Caco-2 (cell line): ENCODE measurements at regions not wholly inside any gene's neighbourhood (a gene's known extent, or its start where the extent isn't known, plus 50 kb on each side); places are given as distances from the start of the nearest gene placed in this dataset.

Experiments used
- BruUV-seq: library from RNA; stranded (reverse); fragments of 400-500 nt; replicated peaks from 2 replicates; lab custom pipeline; 2021; lab: Mats Ljungman, UMichigan
- CTCF ChIA-PET: fragments of 300-600 bp; sonication (Branson Sonifier 250); formaldehyde crosslinking; loops from one replicate; lab custom pipeline; 2022; ENCODE audit warnings: antibody characterized with exemption; lab: Charles Lee
- POLR2A ChIA-PET: fragments of 300-600 bp; sonication (Branson Sonifier 250); formaldehyde crosslinking; loops from one replicate; lab custom pipeline; 2022; ENCODE audit warnings: antibody characterized with exemption; lab: Charles Lee
- DNase-seq, 2 experiments: peaks; one replicate each; pipeline versions ENCODE4 v3.0.0 to v3.0.0-alpha.2; 2020 to 2022
- H3K27me3 ChIP-seq: replicated peaks from 2 replicates; pipeline ENCODE4 v1.6.0; 2011; ENCODE audit warnings: low read length; ENCODE audit not compliant: control insufficient read depth, insufficient read depth
- H3K36me3 ChIP-seq: 2 replicates; pipeline ENCODE4 v1.5.1; 2011; ENCODE audit warnings: low read length; ENCODE audit not compliant: control insufficient read depth, insufficient read depth
- H3K4me1 ChIP-seq: fragments of 250-450 bp; sonication (Bioruptor Pico); 2 replicates; pipeline ENCODE4 v1.5.1; 2020; ENCODE audit warnings: mild to moderate bottlenecking
- H3K4me3 ChIP-seq: 2 replicates; pipeline ENCODE4 v1.5.1; 2011; ENCODE audit warnings: low read depth, mild to moderate bottlenecking, control low read depth, low read length
- H3K9me3 ChIP-seq: fragments of 250-450 bp; sonication (Bioruptor Pico); 2 replicates; pipeline ENCODE4 v1.5.1; 2020; ENCODE audit warnings: mild to moderate bottlenecking, moderate library complexity
- H3K27ac Mint-ChIP-seq: one replicate; pipeline ENCODE4 v1.8.0; 2022; ENCODE audit warnings: mixed read lengths; ENCODE audit not compliant: unreplicated experiment
- H3K27me3 Mint-ChIP-seq: one replicate; pipeline ENCODE4 v1.8.0; 2022; ENCODE audit warnings: mixed read lengths; ENCODE audit not compliant: insufficient read depth, unreplicated experiment
- H3K36me3 Mint-ChIP-seq: one replicate; pipeline ENCODE4 v1.8.0; 2022; ENCODE audit warnings: mild to moderate bottlenecking, mixed read lengths; ENCODE audit not compliant: insufficient read depth, unreplicated experiment
- H3K4me1 Mint-ChIP-seq: one replicate; pipeline ENCODE4 v1.8.0; 2022; ENCODE audit warnings: low read depth, mixed read lengths; ENCODE audit not compliant: unreplicated experiment
- H3K4me3 Mint-ChIP-seq: one replicate; pipeline ENCODE4 v1.8.0; 2022; ENCODE audit warnings: mild to moderate bottlenecking, moderate library complexity, mixed read lengths; ENCODE audit not compliant: unreplicated experiment
- H3K9me3 Mint-ChIP-seq: one replicate; pipeline ENCODE4 v1.8.0; 2022; ENCODE audit warnings: mixed read lengths; ENCODE audit not compliant: unreplicated experiment
- intact Hi-C: fragments of 100-400 bp; cut with micrococcal nuclease; formaldehyde crosslinking; loops from one replicate; pipeline ENCODE4 v1.10.0; 2022; ENCODE audit not compliant: unreplicated experiment
- TF ChIP-seq, protein P1 (sequence below), 2 experiments: fragments of 200-600 bp in 1 of 2; IDR thresholded peaks; 1 replicate in 1 of 2; 2 replicates in 1 of 2; pipeline versions ENCODE4 v1.5.1 to v1.8.0; 2011 to 2022; ENCODE audit warnings: antibody characterized with exemption in 1 of 2, control low read depth in 1 of 2, inconsistent platforms in 1 of 2, low read depth in 1 of 2, low read length in 1 of 2, mild to moderate bottlenecking in 1 of 2, moderate library complexity in 1 of 2; ENCODE audit not compliant: insufficient read depth in 1 of 2, severe bottlenecking in 1 of 2, unreplicated experiment in 1 of 2

DNA sequence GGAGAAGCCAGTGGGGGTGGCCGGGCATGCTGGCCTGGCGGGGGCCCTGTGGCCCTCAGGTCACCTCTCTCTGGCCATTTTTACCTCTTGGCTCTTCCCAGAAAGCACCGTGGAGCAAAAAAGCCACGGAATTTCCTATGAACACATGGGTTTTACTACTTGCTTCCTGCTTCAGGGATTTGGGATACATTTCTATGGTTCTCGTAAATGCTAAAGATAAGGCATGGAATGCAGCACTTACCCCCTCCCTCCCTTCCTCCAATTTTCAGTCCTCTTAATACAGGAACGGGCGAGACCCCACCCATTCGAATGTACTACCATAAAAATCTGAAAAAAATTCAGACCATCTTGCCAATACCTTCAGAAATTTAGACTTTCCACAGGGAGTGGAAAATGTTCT, 279.7 kb downstream of the ARHGAP12 start:
- no peak overlapping the region for H3K27ac Mint-ChIP-seq

DNA sequence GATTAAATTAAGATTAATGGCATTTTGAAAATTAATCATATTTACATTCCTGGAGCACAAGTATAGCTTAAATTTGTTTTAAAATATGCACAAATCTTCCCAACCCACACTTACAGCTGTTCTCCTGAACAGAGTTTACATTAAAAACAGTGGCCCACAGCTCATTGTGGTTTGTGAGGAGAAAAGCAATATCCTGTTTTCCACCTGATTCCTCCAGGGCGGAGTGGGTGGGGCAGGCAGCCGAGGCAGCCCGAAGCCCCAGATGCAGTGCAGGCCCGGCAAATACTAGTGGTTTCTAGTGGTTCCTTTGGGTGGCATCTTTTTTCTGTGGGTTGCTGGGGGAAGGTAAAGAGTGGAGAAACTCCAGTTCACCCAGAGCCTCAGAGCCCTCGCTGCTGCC, 280.8 kb downstream of the ARHGAP12 start:
- CTCF ChIA-PET = no interaction called here
- H3K36me3 ChIP-seq = no peaks in the 10 kb centered on the region
- Mint-ChIP-seq H3K4me1 (no peaks in the 10 kb centered on the region), H3K36me3 (no peaks in the 10 kb centered on the region), H3K4me3 (no peak overlapping the region), H3K9me3 (no peaks in the 10 kb centered on the region), H3K27ac (no peak overlapping the region), H3K27me3 (peaks cover 10% of the 10 kb centered on the region)
- no peak for DNase-seq
- no peaks in the 10 kb centered on the region for H3K9me3 ChIP-seq
- POLR2A ChIA-PET = no interaction called here
- H3K27me3 ChIP-seq = no peaks in the 10 kb centered on the region
- intact Hi-C loops = no loop called here
- no peak overlapping the region for H3K4me3 ChIP-seq
- no TSS peak for BruUV-seq
- TF ChIP-seq, protein P1, sequence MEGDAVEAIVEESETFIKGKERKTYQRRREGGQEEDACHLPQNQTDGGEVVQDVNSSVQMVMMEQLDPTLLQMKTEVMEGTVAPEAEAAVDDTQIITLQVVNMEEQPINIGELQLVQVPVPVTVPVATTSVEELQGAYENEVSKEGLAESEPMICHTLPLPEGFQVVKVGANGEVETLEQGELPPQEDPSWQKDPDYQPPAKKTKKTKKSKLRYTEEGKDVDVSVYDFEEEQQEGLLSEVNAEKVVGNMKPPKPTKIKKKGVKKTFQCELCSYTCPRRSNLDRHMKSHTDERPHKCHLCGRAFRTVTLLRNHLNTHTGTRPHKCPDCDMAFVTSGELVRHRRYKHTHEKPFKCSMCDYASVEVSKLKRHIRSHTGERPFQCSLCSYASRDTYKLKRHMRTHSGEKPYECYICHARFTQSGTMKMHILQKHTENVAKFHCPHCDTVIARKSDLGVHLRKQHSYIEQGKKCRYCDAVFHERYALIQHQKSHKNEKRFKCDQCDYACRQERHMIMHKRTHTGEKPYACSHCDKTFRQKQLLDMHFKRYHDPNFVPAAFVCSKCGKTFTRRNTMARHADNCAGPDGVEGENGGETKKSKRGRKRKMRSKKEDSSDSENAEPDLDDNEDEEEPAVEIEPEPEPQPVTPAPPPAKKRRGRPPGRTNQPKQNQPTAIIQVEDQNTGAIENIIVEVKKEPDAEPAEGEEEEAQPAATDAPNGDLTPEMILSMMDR (IDR thresholded peaks at IDR 0.05; ENCODE audit: insufficient read depth in 1 of 2, low read depth in 1 of 2, low read length in 1 of 2, severe bottlenecking in 1 of 2, unreplicated experiment in 1 of 2) = no peak
- no peaks in the 10 kb centered on the region for H3K4me1 ChIP-seq

More for the DNA sequence above, 279.7 kb downstream of the ARHGAP12 start:
- H3K27me3 ChIP-seq = no peaks in the 10 kb centered on the region
- CTCF ChIA-PET = no interaction called here
- Mint-ChIP-seq H3K4me1 (no peaks in the 10 kb centered on the region), H3K27me3 (peaks cover 8% of the 10 kb centered on the region), H3K9me3 (no peaks in the 10 kb centered on the region), H3K4me3 (no peak overlapping the region), H3K36me3 (no peaks in the 10 kb centered on the region)
- DNase-seq = no peak
- no peaks in the 10 kb centered on the region for H3K36me3 ChIP-seq
- BruUV-seq = no TSS peak
- no peak overlapping the region for H3K4me3 ChIP-seq
- POLR2A ChIA-PET = no interaction called here
- no peaks in the 10 kb centered on the region for H3K4me1 ChIP-seq
- H3K9me3 ChIP-seq = no peaks in the 10 kb centered on the region
- intact Hi-C loops = no loop called here
- TF ChIP-seq, protein P1 (IDR thresholded peaks at IDR 0.05; ENCODE audit: insufficient read depth in 1 of 2, low read depth in 1 of 2, low read length in 1 of 2, severe bottlenecking in 1 of 2, unreplicated experiment in 1 of 2) = no peak

DNA sequence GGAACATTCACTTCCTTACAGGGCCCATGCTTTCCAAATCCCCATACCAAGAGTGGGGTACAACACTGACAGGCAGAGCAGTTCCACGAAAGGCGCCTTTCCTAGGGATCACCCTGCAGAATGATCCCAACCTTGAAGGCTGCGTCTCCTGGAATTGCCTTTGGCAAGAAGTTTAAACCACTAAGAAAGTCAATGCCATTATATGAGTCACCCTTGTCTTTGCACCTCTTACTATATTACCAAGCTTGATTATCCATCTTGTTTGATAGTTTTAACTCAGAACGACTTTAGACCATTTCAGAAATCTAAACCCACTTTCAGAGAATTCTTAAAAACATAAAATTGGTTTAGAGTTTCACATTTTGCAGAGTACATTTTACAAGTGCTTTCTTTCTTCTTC, 282.1 kb downstream of the ARHGAP12 start:
- no peaks in the 10 kb centered on the region for H3K36me3 Mint-ChIP-seq
- H3K9me3 Mint-ChIP-seq = no peaks in the 10 kb centered on the region
- TF ChIP-seq, protein P1 (IDR thresholded peaks at IDR 0.05; ENCODE audit: insufficient read depth in 1 of 2, low read depth in 1 of 2, low read length in 1 of 2, severe bottlenecking in 1 of 2, unreplicated experiment in 1 of 2) = no peak
- CTCF ChIA-PET = no interaction called here
- POLR2A ChIA-PET = no interaction called here
- Histone ChIP-seq H3K4me1 (no peaks in the 10 kb centered on the region), H3K9me3 (no peaks in the 10 kb centered on the region), H3K36me3 (no peaks in the 10 kb centered on the region), H3K27me3 (no peaks in the 10 kb centered on the region), H3K4me3 (no peak overlapping the region)
- intact Hi-C loops = no loop called here
- BruUV-seq = no TSS peak
- no peak overlapping the region for H3K4me3 Mint-ChIP-seq
- peaks cover 14% of the 10 kb centered on the region for H3K27me3 Mint-ChIP-seq
- DNase-seq = no peak
- H3K27ac Mint-ChIP-seq = no peak overlapping the region
- H3K4me1 Mint-ChIP-seq = no peaks in the 10 kb centered on the region
